ENCODE measurements at regions not wholly inside any gene's neighbourhood (a gene's known extent, or its start where the extent isn't known, plus 50 kb on each side); places are given as distances from the start of the nearest gene placed in this dataset.

GRCh38 chr9:7285199-7285598, 514.4 kb downstream of the DMAC1 start:
- Mint-ChIP-seq H3K4me1 (ENCODE audit: low read depth) (no peaks in the 10 kb centered on the region), H3K4me3 (ENCODE audit: unreplicated experiment) (no peak overlapping the region), H3K36me3 (ENCODE audit: low read depth) (no peaks in the 10 kb centered on the region), H3K27me3 (ENCODE audit: low read depth) (peaks cover 18% of the 10 kb centered on the region), H3K9me3 (ENCODE audit: low read depth) (peaks cover 18% of the 10 kb centered on the region), H3K27ac (ENCODE audit: unreplicated experiment) (no peak overlapping the region)
- no peak for TF ChIP-seq CTCF (IDR thresholded peaks at IDR 0.05)
- no peak for DNase-seq (ENCODE audit: low spot score)

GRCh38 chr9:7284517-7284916, 515.1 kb downstream of the DMAC1 start:
- no peak for DNase-seq (ENCODE audit: low spot score)
- H3K4me3 Mint-ChIP-seq (ENCODE audit: unreplicated experiment) = no peak overlapping the region
- H3K27me3 Mint-ChIP-seq (ENCODE audit: low read depth) = peaks cover 18% of the 10 kb centered on the region
- H3K4me1 Mint-ChIP-seq (ENCODE audit: low read depth) = no peaks in the 10 kb centered on the region
- TF ChIP-seq CTCF (IDR thresholded peaks at IDR 0.05) = no peak
- H3K27ac Mint-ChIP-seq (ENCODE audit: unreplicated experiment) = no peak overlapping the region
- peaks cover 19% of the 10 kb centered on the region for H3K9me3 Mint-ChIP-seq (ENCODE audit: low read depth)
- no peaks in the 10 kb centered on the region for H3K36me3 Mint-ChIP-seq (ENCODE audit: low read depth)

- TF ChIP-seq CTCF (IDR thresholded peaks at IDR 0.05) = no peak
- Mint-ChIP-seq H3K9me3 (ENCODE audit: low read depth) (peaks cover 23% of the 10 kb centered on the region), H3K4me3 (ENCODE audit: unreplicated experiment) (no peak overlapping the region), H3K4me1 (ENCODE audit: low read depth) (no peaks in the 10 kb centered on the region), H3K27ac (ENCODE audit: unreplicated experiment) (no peak overlapping the region), H3K36me3 (ENCODE audit: low read depth) (no peaks in the 10 kb centered on the region), H3K27me3 (ENCODE audit: low read depth) (peaks cover 16% of the 10 kb centered on the region)
- DNase-seq (ENCODE audit: low spot score) = no peak
Observed at GRCh38 chr9:7284117-7284516, 515.5 kb downstream of the DMAC1 start.

- peaks cover 28% of the 10 kb centered on the region for H3K27me3 Mint-ChIP-seq (ENCODE audit: low read depth)
- TF ChIP-seq CTCF (IDR thresholded peaks at IDR 0.05) = peak; percentile 57
- no peak overlapping the region for H3K4me3 Mint-ChIP-seq (ENCODE audit: unreplicated experiment)
- H3K4me1 Mint-ChIP-seq (ENCODE audit: low read depth) = no peaks in the 10 kb centered on the region
- no peaks in the 10 kb centered on the region for H3K9me3 Mint-ChIP-seq (ENCODE audit: low read depth)
- no peak for DNase-seq (ENCODE audit: low spot score)
- no peaks in the 10 kb centered on the region for H3K36me3 Mint-ChIP-seq (ENCODE audit: low read depth)
- H3K27ac Mint-ChIP-seq (ENCODE audit: unreplicated experiment) = no peak overlapping the region
Observed at GRCh38 chr9:7273575-7273974, 515.8 kb downstream of the KDM4C start.

- Mint-ChIP-seq H3K4me1 (ENCODE audit: low read depth) (no peaks in the 10 kb centered on the region), H3K36me3 (ENCODE audit: low read depth) (no peaks in the 10 kb centered on the region), H3K9me3 (ENCODE audit: low read depth) (no peaks in the 10 kb centered on the region), H3K27ac (ENCODE audit: unreplicated experiment) (no peak overlapping the region), H3K27me3 (ENCODE audit: low read depth) (peaks cover 39% of the 10 kb centered on the region), H3K4me3 (ENCODE audit: unreplicated experiment) (no peak overlapping the region)
- no peak for TF ChIP-seq CTCF (IDR thresholded peaks at IDR 0.05)
- DNase-seq (ENCODE audit: low spot score) = no peak
Observed at GRCh38 chr9:7266911-7267595, 509.3 kb downstream of the KDM4C start.
